Esophagus muscularis mucosa (tissue), 3 donors: ENCODE measurements at regions not wholly inside any gene's neighbourhood (a gene's known extent, or its start where the extent isn't known, plus 50 kb on each side); places are given as distances from the start of the nearest gene placed in this dataset.
"Not testable (repeated sequence)": the region's sequence is repeated elsewhere in the genome, so short reads cannot be mapped to it uniquely, and the experiment has no call there.

Source experiments
- CTCF ChIP-seq, 3 experiments: fragments of 200-600 bp in 2 of 3; fragments of 450-650 bp in 1 of 3; sonication (generic) in 2 of 3; IDR thresholded peaks; one replicate each; pipeline ENCODE4 v1.5.1; 2017 to 2019; ENCODE audit warnings: antibody characterized with exemption in 3 of 3, mild to moderate bottlenecking in 2 of 3, moderate library complexity in 1 of 3
- POLR2AphosphoS5 ChIP-seq, 2 donors: sonication (generic); formaldehyde crosslinking; IDR thresholded peaks; one replicate each; pipeline ENCODE4 v1.6.1; 2017; ENCODE audit warnings: antibody characterized with exemption in 2 of 2

- TF ChIP-seq CTCF, POLR2AphosphoS5 (IDR thresholded peaks at IDR 0.05): not testable (repeated sequence)
These were observed 110.7 kb downstream of the CRLF3 start for GRCh38 chr17:30713805-30714204.
